GM19023 (cell line): ENCODE measurements at regions not wholly inside any gene's neighbourhood (a gene's known extent, or its start where the extent isn't known, plus 50 kb on each side); places are given as distances from the start of the nearest gene placed in this dataset.

Source experiments
- ATAC-seq: cut with Tn5 transposase; IDR thresholded peaks from one replicate; pipeline ENCODE4 v1.9.1; 2021; ENCODE audit warnings: mild to moderate bottlenecking, moderate library complexity; ENCODE audit not compliant: unreplicated experiment

DNA sequence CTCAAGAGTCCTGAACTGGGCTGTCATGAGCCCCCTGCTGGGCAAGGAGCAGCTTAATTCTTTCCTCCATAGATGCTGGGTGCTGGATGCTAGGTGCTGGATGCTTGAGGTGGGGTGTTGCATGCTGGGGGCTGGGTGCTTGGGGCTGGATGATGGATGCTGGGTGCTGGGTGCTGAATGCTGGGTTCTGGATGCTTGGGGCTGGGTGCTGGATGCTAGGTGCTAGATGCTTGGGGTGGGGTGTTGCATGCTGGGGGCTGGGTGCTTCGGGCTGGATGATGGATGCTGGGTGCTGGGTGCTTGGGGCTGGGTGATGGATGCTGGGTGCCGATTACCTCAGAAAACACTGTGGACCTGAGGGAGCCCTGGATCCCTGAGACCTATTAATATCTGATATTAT is 837.7 kb downstream of the GALR1 start:
- ATAC-seq, result no peak

DNA sequence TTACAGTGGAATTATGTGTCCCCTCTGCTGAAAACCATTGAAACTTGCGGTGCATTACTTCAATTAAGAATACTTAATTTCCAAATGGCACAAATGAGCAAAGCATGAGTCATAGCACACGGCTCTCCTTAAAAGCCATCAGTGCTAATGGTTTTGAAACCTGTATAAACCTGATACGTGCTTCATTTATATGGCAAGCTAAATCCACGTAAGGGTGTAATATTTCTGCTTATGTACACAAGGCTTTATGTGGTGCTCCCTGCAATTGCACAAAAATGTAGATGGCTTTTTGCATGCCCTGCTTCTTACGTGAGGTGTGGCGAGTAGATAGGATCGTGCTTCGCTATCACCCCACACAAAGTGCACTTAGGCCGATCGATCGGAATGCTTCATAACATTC is 840.9 kb downstream of the GALR1 start:
- ATAC-seq, result no peak

DNA sequence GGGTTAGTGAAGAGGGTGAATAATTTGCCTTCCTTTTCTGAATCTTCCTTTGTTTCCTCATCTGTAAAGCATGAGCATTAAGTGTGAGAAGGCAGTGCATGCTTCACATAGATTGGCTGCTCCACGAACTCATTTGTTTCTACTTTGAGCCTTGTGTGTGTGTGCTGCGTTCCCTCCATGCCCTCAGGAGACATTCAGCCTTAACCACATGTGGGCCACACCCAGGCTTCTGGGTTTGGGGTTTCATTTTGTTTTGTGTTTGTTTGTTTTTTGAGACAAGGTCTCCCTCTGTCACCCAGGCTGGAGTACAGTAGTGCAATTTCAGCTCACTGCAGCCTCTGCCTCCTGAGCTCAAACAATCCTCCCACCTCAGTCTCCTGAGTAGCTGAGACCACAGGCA is 843.3 kb downstream of the GALR1 start:
- ATAC-seq, result no peak

DNA sequence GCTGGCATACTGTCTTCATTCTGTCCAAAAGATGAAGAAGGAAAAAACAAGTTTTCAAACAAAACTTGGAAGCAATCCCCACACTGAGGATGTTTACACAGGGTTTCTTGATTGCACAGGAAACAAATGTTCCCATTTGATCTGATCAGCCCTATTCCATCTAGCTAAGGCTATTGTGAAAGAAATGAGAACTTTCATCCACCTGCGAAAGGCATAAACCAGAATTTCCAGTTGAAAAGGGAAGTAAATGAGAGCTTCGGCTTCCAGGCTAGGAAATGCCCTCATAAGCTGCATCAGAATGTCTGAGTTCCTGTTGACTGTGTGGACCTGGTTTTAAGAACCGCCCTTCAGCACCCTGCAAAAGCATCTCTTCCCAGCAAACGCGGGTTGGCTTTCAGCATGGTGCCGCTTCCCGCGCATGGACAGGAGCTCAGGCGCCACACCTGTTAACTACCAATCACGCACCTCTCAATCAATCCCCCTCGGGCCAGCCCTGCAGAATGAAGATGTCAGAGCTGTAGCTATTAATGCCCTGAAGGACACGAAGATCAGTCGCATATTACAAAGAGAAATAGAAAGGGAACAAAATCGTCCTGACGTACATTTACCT is 850.4 kb downstream of the GALR1 start:
- ATAC-seq, result no peak

- ATAC-seq, result no peak
Measured at GRCh38 chr18:78101091-78101490, 851.4 kb downstream of the GALR1 start.

GRCh38 chr18:78102135-78102534 is 852.5 kb downstream of the GALR1 start:
- no peak for ATAC-seq

GRCh38 chr18:78105611-78106010 is 856.0 kb downstream of the GALR1 start:
- no peak for ATAC-seq

GRCh38 chr18:78106946-78107345 is 857.3 kb downstream of the GALR1 start:
- ATAC-seq, result no peak

GRCh38 chr18:78107363-78107762 is 857.7 kb downstream of the GALR1 start:
- no peak for ATAC-seq

DNA sequence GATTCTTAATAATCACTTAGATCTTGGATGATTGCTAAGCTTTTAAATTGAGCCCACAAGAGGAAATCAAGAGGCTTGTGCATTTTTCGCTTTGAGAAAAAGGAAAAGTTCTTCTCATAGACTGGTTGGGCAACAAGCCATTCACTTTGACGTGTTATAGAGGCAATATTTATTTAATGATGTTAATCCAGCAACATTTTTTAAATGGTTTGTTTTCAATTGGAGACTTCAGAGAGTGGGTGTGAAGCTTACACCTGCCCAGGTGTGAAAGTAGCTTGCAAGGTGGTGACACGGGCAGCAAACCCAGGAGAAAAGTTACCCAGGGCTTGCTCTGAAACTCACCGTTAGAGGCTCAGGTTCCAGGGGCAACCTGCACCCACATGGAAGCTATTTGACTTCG is 858.9 kb downstream of the GALR1 start:
- no peak for ATAC-seq

GRCh38 chr18:78113136-78113939 is 863.7 kb downstream of the GALR1 start:
- ATAC-seq, result no peak

DNA sequence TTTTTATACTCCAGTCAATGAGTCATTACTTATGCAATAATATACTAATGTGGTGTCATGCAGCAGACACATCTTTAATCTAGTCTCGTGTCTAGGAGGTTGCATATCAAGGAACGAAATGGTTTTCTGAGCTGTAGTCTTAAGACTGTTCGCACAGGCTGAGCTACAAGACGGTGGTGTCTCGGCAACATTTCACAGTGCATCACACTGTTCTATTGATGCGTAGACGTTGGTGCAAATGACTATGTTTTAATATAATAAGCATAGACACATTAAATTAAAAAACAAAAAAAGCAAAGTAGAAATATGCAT is 864.2 kb downstream of the GALR1 start:
- ATAC-seq, result no peak

DNA sequence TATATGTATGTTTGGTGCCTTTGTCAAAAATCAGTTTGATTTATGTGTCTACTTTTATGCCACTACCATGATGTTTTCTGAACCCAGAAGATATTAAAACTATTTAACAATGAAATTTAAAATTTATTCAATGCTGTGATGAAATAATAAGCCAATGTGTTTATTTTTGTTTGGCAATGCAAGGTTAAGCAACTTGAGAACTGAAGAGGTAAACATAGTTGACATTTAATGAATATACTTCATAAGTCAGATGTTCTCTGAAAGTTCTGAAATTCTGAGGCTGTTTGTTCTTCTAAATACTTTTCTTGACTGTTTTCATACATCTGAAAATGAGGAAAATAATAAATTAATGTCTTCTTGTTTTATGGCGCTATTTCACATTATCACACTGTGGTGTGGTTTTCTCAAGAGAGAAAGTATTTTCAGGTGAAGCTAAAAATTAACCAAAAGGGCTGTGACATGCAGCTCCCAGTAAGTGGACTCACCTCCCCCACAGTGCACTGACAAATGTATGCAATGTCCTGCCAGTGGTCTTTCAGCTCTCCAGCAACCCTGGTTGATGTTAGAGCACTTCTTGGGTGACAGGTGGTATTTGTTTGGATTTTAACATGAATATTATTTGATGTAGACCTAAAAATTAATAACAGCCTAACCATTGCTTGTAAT is 863.6 kb upstream of the SALL3 start:
- no peak for ATAC-seq

- ATAC-seq, result no peak
Measured at GRCh38 chr18:78123144-78123909, 856.3 kb upstream of the SALL3 start.

DNA sequence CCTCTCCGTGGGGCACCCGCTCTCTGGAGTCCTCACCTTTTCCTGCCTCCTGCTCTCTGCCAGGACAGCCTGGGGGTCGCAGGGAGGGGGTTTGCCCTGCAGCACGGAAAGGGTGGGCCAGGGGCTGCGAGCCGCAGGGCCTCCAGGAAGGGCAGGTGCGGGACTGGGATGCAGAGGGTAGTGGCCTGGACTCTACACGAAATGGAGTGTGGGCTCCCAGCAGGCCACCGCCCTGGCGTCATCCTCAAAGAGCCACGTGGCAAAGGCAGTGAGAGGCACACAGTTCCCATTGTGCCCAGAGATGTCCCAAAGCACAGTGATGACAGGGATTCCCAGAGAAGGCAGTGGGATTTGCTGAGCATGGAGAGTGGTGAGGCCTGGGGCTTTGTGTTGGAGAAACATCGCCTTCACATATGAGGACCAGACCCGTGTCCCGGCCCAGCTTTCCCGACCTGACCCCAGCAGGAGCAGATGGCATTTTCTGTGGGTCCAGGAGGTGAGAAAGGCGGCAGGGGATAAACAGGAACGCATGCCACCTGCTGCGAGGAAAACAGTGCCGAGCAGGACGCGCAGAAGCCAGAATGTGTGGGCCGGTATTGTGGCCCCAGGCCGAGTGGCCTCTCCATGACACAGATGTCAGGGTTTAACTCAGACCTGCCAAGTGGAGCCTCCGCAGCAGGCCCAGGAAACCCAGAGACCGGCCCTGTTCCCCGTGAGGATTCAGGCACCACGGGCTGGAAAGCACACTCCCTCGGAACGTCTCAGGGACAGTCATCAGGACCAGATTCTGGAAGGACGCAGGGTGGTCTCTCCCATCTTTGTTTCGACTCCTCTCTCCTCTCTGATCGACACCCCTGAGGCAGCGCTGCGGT is 855.5 kb upstream of the SALL3 start:
- no peak for ATAC-seq

- ATAC-seq, result no peak
Measured at GRCh38 chr18:78125206-78125896, 854.3 kb upstream of the SALL3 start.

DNA sequence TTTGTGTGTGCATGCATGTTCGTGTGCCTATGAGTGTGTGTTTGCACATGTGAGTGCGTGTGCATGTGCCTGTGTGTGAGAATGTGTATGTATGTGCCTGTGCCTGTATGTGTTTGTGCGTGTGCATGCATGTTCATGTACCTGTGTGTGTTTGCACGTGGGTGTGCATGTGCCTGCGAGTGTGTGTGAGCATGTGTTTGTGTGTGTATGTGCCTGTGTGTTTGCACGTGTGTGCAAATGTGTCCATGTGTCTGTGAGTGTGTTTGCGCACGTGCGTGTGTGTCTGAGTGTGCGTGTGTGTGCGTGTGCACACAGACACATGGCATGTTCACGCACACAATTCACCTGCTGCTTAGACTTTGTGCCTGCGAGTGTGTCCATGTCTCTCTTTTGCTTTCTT is 853.5 kb upstream of the SALL3 start:
- no peak for ATAC-seq

DNA sequence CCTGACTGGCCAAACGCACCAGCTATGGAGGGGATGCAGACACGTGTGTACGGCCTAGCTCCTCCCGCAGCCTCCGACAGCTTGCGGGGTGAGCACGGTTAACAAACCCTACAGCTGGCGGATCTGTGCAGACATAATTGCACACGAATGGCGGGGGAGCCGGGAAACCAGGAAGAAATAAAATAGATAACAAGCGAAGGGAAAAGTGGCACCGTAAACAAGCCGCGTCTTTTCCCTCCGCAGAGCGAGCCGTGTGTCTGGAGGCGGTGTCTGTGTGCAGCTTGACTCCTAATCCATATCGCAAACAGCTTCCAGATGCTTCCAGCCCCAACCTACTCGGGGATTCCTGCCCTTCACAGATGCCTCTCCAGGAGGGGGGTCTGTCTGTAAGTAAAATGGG is 853.1 kb upstream of the SALL3 start:
- no peak for ATAC-seq

GRCh38 chr18:78127041-78127440 is 852.6 kb upstream of the SALL3 start:
- no peak for ATAC-seq

GRCh38 chr18:78128004-78128403 is 851.6 kb upstream of the SALL3 start:
- no peak for ATAC-seq
